HUES48 (cell line): ENCODE measurements at regions not wholly inside any gene's neighbourhood (a gene's known extent, or its start where the extent isn't known, plus 50 kb on each side); places are given as distances from the start of the nearest gene placed in this dataset.
"Not testable (repeated sequence)": the region's sequence is repeated elsewhere in the genome, so short reads cannot be mapped to it uniquely, and the experiment has no call there.

Experiments
- H3K27ac ChIP-seq: one replicate; pipeline ENCODE4 v1.7.0; 2013; ENCODE audit warnings: low read depth, low read length, inconsistent platforms
- H3K27me3 ChIP-seq: 2 replicates; pipeline ENCODE4 v1.6.1; 2013; ENCODE audit warnings: mild to moderate bottlenecking, low read length; ENCODE audit not compliant: control insufficient read depth, insufficient read depth
- H3K36me3 ChIP-seq: 2 replicates; pipeline ENCODE4 v1.6.1; 2013; ENCODE audit warnings: low read length; ENCODE audit not compliant: control insufficient read depth, insufficient read depth
- H3K4me1 ChIP-seq: 2 replicates; pipeline ENCODE4 v1.6.1; 2013; ENCODE audit warnings: mild to moderate bottlenecking, low read length; ENCODE audit not compliant: control insufficient read depth, insufficient read depth
- H3K4me3 ChIP-seq: 2 replicates; pipeline ENCODE4 v1.5.1; 2013; ENCODE audit warnings: mild to moderate bottlenecking, low read depth, low read length
- H3K9ac ChIP-seq: 2 replicates; pipeline ENCODE4 v1.6.1; 2013; ENCODE audit warnings: mild to moderate bottlenecking, low read depth, low read length, moderate library complexity
- H3K9me3 ChIP-seq: 2 replicates; pipeline ENCODE4 v1.6.1; 2013; ENCODE audit warnings: low read length; ENCODE audit not compliant: control insufficient read depth, insufficient read depth

DNA sequence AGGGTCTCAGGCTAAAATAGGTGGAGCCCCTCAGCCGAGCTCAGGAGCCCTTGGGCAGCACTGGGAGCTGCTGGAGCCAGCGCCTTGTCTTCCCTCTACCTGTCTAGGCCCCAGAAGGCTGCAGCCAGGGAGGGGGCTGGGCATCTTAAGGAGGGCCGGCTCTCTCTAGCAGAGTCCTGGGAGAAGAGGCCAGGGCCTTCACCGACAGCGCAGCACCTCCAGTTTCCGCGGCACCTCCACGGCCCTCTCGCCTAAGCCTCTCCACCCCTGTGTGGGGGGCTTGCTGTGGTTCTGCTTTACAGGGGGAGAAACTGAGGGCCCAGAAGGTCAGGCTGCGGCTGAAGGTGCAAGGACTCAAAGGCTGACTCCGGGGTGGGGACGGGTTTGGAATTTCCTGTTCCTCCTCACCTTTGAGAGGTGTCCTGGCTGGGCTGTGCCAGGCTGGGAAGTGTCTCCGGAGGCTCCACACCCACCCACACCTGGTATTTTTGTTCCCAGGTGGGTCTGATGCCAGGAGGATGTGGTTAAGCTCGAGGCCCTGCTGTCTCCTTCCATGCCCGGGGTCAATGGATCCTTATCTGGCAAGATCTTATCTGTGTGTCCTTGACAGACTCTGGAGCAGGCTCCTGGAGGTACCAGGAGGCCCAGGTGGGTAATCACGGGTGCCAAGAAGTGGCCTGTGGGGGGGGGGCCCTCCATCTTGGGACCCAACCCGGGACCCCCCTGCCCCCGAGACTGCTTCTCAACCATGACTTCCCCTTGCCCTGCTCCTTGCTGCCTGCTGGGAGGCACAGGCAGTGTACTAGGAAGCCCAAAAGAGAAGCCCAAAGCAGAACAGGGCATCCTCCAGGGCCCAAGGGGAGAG is 95.3 kb upstream of the FGF3 start:
- Histone ChIP-seq H3K27ac (no peak overlapping the region), H3K9ac (no peak overlapping the region)

DNA sequence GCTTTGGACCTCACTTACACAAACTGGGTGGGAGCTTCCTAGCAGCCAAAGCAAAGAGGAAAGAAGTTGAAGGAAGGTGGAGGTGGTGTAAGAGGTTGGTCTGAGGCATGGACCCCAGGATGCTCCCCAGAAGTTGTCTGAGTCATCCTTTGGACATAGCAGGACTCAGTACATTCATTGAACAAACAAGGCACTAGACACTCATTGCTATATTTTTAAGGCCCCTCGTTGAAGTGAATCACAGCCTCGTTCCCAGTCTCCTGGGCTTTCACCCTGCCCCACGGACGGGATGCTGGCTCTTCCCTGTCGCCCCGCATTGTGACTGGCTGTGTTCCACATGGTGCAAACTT is 95.9 kb upstream of the FGF3 start:
- H3K27ac ChIP-seq, result no peak overlapping the region
- H3K9ac ChIP-seq, result no peak overlapping the region
- no peaks in the 10 kb centered on the region; the same call in 1 of the 2 replicates for H3K4me1 ChIP-seq
- H3K4me3 ChIP-seq, result no peak overlapping the region
- no peaks in the 10 kb centered on the region for H3K9me3 ChIP-seq
- H3K27me3 ChIP-seq, result peaks cover 26% of the 10 kb centered on the region
- no peaks in the 10 kb centered on the region for H3K36me3 ChIP-seq

More for the DNA sequence above, 95.3 kb upstream of the FGF3 start:
- no peak overlapping the region for H3K4me3 ChIP-seq
- H3K36me3 ChIP-seq, result no peaks in the 10 kb centered on the region
- H3K4me1 ChIP-seq, result no peaks in the 10 kb centered on the region; the same call in 1 of the 2 replicates
- no peaks in the 10 kb centered on the region for H3K9me3 ChIP-seq
- peaks cover 23% of the 10 kb centered on the region for H3K27me3 ChIP-seq

DNA sequence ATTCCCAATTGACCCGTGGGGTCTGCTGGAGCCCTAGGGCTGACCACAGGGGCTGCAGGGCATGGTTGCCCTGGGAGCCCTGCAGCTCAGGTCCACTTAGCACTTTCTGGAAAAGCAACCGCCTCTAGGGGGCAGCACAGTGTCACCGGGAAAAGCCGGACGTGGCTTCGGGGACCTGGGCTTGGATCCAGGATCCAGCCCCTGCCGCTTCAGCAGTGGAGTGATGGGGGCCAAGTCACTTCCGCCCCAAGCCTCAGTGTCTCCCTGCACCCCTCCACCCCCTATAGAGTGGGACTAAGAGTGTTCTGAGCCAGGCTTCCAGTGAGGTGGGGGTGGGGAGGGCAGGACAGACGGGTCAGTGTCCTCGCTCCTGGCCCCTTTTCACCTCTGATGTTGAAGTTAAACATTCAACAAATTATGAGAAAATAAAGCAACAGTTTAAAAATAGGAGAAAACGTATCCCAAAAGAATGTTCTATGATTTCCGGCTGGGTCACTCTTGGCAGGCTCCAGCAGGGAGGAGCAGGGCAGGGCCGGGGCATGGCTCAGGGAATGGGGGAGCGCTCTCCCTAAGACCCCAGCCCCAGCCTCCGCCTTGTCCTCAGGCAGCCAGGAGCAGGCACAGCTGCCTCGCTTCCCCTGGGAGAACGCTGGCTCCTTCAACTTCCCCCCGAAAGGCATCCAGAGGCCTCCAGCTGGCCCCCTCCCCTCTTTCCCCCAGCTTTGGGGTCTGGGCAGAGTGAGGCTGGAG is 96.5 kb upstream of the FGF3 start:
- no peaks in the 10 kb centered on the region for H3K36me3 ChIP-seq
- no peaks in the 10 kb centered on the region for H3K9me3 ChIP-seq
- no peaks in the 10 kb centered on the region; the same call in 1 of the 2 replicates for H3K4me1 ChIP-seq
- H3K27ac ChIP-seq, result no peak overlapping the region
- peaks cover 26% of the 10 kb centered on the region for H3K27me3 ChIP-seq
- H3K9ac ChIP-seq, result no peak overlapping the region
- no peak overlapping the region for H3K4me3 ChIP-seq

DNA sequence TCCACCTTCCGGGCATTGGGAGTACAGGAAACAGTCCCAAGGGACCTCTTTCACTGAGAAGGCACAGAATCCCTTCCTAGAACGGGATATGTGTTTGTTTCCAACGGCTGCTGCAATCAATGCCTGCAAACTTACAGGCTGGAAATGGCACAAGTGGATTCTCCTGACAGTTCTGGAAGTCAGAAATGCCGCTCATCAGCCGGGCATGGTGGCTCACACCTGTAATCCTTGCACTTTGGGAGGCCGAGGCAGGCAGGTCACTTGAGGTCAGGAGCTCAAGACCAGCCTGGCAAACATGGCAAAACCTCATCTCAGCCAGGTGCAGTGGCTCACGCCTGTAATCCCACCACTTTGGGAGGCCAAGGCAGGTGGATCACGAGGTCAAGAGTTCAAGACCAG is 97.0 kb upstream of the FGF3 start:
- not testable (repeated sequence) for H3K27ac ChIP-seq, H3K36me3 ChIP-seq, H3K9me3 ChIP-seq, H3K9ac ChIP-seq, H3K4me1 ChIP-seq, H3K4me3 ChIP-seq
- H3K27me3 ChIP-seq, result peaks cover 26% of the 10 kb centered on the region

DNA sequence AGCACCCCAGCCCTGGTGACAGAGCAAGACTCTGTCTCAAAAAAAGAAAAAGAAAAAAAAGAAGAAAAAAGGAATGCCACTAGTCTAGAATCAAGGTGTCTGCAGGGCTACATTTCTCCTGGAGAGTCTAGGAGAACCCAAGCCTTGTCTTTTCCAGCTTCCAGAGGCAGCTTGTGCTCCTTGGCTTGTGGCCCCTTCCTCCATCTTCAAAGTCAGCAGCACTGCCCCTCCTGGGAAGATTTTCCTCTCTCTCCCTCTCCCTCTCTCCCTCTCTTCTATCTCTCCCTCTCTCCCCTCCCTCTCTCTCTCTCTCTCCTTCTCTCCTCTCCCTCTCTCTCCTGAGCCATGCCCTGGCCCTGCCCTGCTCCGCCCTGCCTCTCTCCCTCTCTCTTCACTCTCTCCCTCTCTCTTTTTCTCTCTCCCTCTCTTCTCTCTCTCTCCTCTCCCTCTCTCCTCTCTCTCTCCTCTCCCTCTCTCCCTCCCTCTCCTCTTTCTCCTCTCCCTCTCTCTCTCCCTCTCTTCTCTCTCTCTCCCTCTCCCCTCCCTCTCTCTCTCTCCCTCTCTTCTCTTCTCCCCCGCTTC is 97.7 kb upstream of the FGF3 start:
- Histone ChIP-seq H3K27ac (no peak overlapping the region), H3K4me1 (no peaks in the 10 kb centered on the region; the same call in 1 of the 2 replicates), H3K4me3 (no peak overlapping the region), H3K9me3 (no peaks in the 10 kb centered on the region), H3K27me3 (peaks cover 26% of the 10 kb centered on the region), H3K36me3 (no peaks in the 10 kb centered on the region), H3K9ac (no peak overlapping the region)

DNA sequence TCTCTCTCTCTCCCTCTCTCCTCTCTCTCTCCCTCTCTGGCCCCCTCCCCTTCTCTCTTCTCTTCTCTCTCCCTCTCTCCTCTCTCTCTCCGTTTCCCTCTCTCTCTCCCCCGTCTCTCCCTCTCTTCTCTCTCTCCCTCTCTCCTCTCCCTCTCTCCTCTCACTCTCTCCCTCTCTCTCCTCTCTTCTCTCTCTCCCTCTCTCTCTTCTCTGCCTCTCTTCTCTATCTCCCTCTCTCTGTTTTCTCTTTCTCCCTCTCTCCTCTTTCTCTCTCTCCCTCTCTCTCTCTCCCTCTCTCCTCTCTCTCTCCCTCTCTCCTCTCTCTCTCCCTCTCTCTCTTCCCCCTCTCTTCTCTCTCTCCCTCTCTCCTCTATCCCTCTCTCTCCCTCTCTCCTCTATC is 98.3 kb upstream of the FGF3 start:
- Histone ChIP-seq H3K36me3 (no peaks in the 10 kb centered on the region), H3K9ac (no peak overlapping the region), H3K27me3 (peaks cover 26% of the 10 kb centered on the region), H3K4me1 (no peaks in the 10 kb centered on the region; the same call in 1 of the 2 replicates), H3K27ac (no peak overlapping the region), H3K9me3 (no peaks in the 10 kb centered on the region), H3K4me3 (no peak overlapping the region)

DNA sequence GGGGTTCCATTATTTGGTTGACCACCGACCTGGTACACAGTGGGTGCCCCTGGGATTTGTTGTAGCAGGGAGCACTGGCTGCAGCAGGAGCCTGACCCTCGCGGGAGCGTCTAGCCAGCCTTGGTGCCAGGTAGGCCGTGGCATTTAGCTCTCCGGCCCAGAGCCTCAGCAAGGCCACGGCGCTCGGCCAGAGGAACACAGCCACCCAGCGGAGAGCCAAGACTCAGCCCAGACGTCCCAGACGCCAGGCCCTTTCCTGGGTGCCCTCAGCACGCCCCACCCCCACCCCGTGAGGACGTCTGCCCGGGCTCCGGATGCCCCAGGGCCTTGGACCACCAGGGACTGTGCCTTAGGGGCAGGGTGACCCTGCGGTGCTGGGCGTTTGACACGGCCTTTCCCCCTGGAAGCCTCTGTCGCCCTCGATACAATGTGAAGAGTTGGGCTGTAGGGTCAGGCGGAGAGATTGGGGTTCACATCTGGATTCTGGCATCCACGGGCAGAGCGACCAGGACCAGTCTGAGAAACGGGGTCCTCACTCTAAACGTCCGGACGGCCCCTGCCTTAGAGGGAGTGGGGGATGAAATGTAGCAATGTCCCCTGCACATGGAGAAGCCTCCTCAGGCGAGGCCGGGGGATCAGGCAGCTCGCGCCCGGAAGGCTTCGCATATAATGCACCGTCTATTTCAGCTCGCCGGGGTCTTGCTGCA is 99.2 kb upstream of the FGF3 start:
- no peaks in the 10 kb centered on the region for H3K9me3 ChIP-seq
- no peak overlapping the region for H3K9ac ChIP-seq
- no peaks in the 10 kb centered on the region for H3K36me3 ChIP-seq
- peaks cover 26% of the 10 kb centered on the region for H3K27me3 ChIP-seq
- no peak overlapping the region for H3K4me3 ChIP-seq
- no peak overlapping the region for H3K27ac ChIP-seq
- no peaks in the 10 kb centered on the region; the same call in 1 of the 2 replicates for H3K4me1 ChIP-seq

DNA sequence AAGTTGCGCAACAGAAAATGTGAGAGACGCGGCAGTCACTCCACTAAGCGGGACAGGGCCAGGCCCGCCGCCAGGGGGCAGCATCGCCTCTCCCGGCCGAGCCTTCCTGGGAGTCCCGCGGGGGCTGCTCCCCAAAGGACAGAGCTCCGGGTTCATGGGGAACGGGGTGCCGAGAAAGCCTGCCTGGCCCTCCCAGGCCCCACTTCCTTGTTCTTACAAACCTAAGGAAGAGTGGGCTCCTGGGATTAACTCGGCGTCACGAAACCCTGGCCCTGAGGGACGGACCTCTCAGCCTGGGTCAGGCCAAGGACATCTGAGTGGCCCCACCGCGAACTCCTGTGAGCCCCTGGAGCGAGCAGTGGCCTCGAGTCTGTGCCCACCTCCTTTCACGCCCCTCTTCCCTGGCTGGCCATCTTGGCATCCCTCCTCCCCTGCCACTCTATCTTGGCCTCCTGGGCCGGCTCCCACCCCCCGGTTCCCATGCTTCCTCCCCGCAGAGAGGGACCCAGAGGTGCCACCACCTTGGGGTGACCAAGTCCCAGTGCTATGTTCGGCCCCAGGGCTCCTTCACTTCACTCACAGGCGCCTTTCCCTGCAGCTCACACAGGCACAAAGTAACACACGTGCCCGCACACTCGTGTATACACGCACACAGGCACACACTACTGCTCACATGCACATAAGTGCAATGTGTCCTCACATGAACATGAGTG is 99.9 kb upstream of the FGF3 start:
- Histone ChIP-seq H3K36me3 (no peaks in the 10 kb centered on the region), H3K4me1 (no peaks in the 10 kb centered on the region; the same call in 1 of the 2 replicates), H3K9ac (no peak overlapping the region), H3K27ac (no peak overlapping the region), H3K4me3 (no peak overlapping the region), H3K9me3 (no peaks in the 10 kb centered on the region), H3K27me3 (peaks cover 26% of the 10 kb centered on the region)

DNA sequence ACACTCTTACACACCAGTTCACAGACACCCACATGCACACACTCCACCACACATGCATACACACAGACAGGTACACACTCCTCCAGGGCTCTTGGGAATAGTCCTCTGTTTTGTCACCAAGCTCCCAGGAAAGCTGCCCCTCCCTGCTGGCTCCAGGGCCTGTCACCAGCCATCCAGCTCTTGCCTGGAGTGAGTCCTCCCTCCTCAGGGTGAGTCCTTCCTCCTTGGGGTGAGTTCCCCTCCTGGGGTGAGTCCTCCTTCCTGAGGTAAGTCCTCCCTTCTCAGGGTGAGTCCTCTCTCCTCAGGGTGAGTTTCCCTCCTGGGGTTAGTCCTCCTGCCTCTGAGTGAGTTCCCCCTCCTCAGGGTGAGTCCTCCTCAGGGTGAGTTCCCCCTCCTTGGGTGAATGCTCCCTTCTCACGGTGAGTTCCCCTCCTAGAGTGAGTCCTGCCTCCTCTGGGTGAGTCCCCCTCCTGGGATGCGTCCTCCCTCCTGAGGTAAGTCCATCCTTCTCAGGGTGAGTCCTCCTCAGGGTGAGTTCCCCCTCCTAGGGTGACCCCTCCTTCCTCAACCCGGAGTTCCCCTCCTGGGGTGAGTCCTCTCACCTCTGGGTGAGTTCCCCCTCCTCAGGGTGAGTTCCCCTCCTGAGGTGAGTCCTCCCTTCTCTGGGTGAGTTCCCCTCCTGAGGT is 100.6 kb upstream of the FGF3 start:
- H3K36me3 ChIP-seq, result no peaks in the 10 kb centered on the region
- H3K27ac ChIP-seq, result no peak overlapping the region
- no peaks in the 10 kb centered on the region for H3K9me3 ChIP-seq
- H3K27me3 ChIP-seq, result peaks cover 26% of the 10 kb centered on the region
- no peaks in the 10 kb centered on the region; the same call in 1 of the 2 replicates for H3K4me1 ChIP-seq
- H3K4me3 ChIP-seq, result no peak overlapping the region
- no peak overlapping the region for H3K9ac ChIP-seq
